SK-N-SH (cell line): ENCODE measurements at regions not wholly inside any gene's neighbourhood (a gene's known extent, or its start where the extent isn't known, plus 50 kb on each side); places are given as distances from the start of the nearest gene placed in this dataset.

ENCODE experiments used
- CTCF ChIP-seq: fragments of 200-600 bp; sonication (generic); IDR thresholded peaks from 2 replicates; pipeline ENCODE4 v1.6.1; 2017; ENCODE audit warnings: antibody characterized with exemption, mild to moderate bottlenecking, moderate library complexity
- ELF1 ChIP-seq: IDR thresholded peaks from 2 replicates; pipeline ENCODE4 v1.4.0; 2012
- POLR2AphosphoS5 ChIP-seq: IDR thresholded peaks from 2 replicates; pipeline ENCODE4 v1.6.1; 2012; ENCODE audit warnings: low read depth, low read length
- RFX5 ChIP-seq: IDR thresholded peaks from 2 replicates; pipeline ENCODE4 v1.6.1; 2012; ENCODE audit warnings: mild to moderate bottlenecking, improper control_type of control experiment, low read length
- SMC3 ChIP-seq: IDR thresholded peaks from 2 replicates; pipeline ENCODE4 v1.6.1; 2012; ENCODE audit warnings: low read depth, low read length, improper control_type of control experiment
- TF ChIP-seq, protein P1 (sequence below): fragments of 150-350 bp; IDR thresholded peaks from 2 replicates; pipeline ENCODE4 v1.6.1; 2017; ENCODE audit warnings: antibody characterized with exemption, low read length, low read depth, borderline replicate concordance

DNA sequence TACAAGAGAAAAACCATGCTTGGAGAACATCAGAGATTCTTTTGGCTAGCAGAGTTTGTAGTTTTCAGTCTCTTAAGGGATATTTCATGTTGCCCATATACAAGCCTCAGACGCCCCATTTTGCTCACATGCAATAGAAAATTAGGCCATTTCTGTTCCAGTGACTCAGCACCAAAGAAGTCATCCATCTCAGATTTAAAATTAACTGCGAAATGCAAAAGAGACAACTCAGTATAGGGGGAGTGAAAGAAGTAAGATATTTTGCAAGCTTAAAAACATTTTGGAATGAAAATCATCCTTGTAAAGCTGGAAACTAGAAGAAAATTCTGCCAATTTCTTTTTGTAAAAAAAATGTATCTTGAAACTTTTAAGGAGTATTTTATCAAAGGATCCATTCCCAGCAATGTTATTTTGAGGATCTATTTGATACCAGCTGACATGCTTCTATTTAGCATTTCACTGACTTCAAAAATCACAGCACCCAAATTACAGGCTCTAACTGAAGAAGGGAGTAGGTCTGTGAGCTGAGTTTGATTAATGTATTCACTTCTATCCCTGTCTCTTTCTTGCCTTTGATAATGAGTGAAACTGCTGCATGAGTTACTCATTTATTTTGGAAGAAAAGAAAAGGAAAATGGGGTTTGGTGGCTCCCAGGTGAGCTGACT, 223.7 kb upstream of the SULF2 start:
- TF ChIP-seq, protein P1, sequence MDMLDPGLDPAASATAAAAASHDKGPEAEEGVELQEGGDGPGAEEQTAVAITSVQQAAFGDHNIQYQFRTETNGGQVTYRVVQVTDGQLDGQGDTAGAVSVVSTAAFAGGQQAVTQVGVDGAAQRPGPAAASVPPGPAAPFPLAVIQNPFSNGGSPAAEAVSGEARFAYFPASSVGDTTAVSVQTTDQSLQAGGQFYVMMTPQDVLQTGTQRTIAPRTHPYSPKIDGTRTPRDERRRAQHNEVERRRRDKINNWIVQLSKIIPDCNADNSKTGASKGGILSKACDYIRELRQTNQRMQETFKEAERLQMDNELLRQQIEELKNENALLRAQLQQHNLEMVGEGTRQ, result no peak
- TF ChIP-seq CTCF (no peak), POLR2AphosphoS5 (no peak), SMC3 (no peak), ELF1 (no peak), RFX5 (no peak)
